GM18868 (cell line): ENCODE measurements at regions not wholly inside any gene's neighbourhood (a gene's known extent, or its start where the extent isn't known, plus 50 kb on each side); places are given as distances from the start of the nearest gene placed in this dataset.
A peak's percentile ranks its signal among the peaks of the same experiment; 100 is the strongest.
"Not testable (repeated sequence)": the region's sequence is repeated elsewhere in the genome, so short reads cannot be mapped to it uniquely, and the experiment has no call there.

Experiments used
- ATAC-seq: cut with Tn5 transposase; IDR thresholded peaks from one replicate; pipeline ENCODE4 v1.9.1; 2021; ENCODE audit warnings: mild to moderate bottlenecking, moderate library complexity; ENCODE audit not compliant: unreplicated experiment

- ATAC-seq: no peak
Measured at GRCh38 chr18:29488617-29489016, 1311.7 kb upstream of the CDH2 start.

- ATAC-seq: no peak
Measured at GRCh38 chr18:29465526-29465925, 1288.6 kb upstream of the CDH2 start.

GRCh38 chr18:29459972-29460371, 1283.0 kb upstream of the CDH2 start:
- ATAC-seq: no peak

- ATAC-seq: no peak
Measured at GRCh38 chr18:29457316-29457889, 1280.5 kb upstream of the CDH2 start.

- no peak for ATAC-seq
Measured at GRCh38 chr18:29449424-29449823, 1272.5 kb upstream of the CDH2 start.

- no peak for ATAC-seq
Measured at GRCh38 chr18:29439398-29439797, 1262.5 kb upstream of the CDH2 start.

GRCh38 chr18:29436459-29436858, 1259.5 kb upstream of the CDH2 start:
- no peak for ATAC-seq

GRCh38 chr18:29434650-29435049, 1257.7 kb upstream of the CDH2 start:
- ATAC-seq: no peak

- ATAC-seq: no peak
Measured at GRCh38 chr18:29430416-29430815, 1253.5 kb upstream of the CDH2 start.

- no peak for ATAC-seq
Measured at GRCh38 chr18:29418136-29418535, 1241.2 kb upstream of the CDH2 start.

- ATAC-seq: no peak
Measured at GRCh38 chr18:29406996-29407395, 1230.1 kb upstream of the CDH2 start.

GRCh38 chr18:29397536-29397935, 1220.6 kb upstream of the CDH2 start:
- no peak for ATAC-seq

- peak; percentile 85 for ATAC-seq
Measured at GRCh38 chr18:29383311-29384273, 1206.7 kb upstream of the CDH2 start.

- ATAC-seq: no peak
Measured at GRCh38 chr18:29378651-29379136, 1201.8 kb upstream of the CDH2 start.

GRCh38 chr18:29377346-29377745, 1200.4 kb upstream of the CDH2 start:
- ATAC-seq: no peak

- ATAC-seq: no peak
Measured at GRCh38 chr18:29373000-29373399, 1196.1 kb upstream of the CDH2 start.

- no peak for ATAC-seq
Measured at GRCh38 chr18:29361843-29362242, 1184.9 kb upstream of the CDH2 start.

- ATAC-seq: not testable (repeated sequence)
Measured at GRCh38 chr18:29360659-29361058, 1183.7 kb upstream of the CDH2 start.

GRCh38 chr18:29359222-29359621, 1182.3 kb upstream of the CDH2 start:
- not testable (repeated sequence) for ATAC-seq

- no peak for ATAC-seq
Measured at GRCh38 chr18:29351171-29351570, 1174.2 kb upstream of the CDH2 start.

GRCh38 chr18:29328932-29329331, 1152.0 kb upstream of the CDH2 start:
- no peak for ATAC-seq

- ATAC-seq: no peak
Measured at GRCh38 chr18:29326214-29326613, 1149.3 kb upstream of the CDH2 start.
